ENCODE measurements at regions not wholly inside any gene's neighbourhood (a gene's known extent, or its start where the extent isn't known, plus 50 kb on each side); places are given as distances from the start of the nearest gene placed in this dataset.

DNA sequence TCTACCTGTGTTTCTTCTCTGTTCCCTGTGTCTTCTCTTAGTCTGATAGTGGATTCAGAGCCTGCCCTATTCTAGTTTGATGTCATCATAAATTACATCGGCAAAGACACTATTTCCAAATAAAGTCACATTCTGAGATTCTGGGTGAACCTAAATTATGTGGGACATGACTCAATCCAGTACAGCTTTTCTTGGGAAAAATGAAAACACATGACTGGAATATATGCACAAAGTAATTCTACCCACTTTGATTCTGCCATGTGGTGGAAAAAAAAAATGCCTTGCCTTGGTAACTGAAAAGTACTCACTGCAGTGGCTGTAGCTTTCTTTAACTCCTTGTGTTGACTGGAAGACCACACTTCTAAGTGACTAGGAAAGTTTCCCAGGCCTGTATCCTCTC lies 73.7 kb downstream of the LRATD1 start:
- TF ChIP-seq, protein P1, sequence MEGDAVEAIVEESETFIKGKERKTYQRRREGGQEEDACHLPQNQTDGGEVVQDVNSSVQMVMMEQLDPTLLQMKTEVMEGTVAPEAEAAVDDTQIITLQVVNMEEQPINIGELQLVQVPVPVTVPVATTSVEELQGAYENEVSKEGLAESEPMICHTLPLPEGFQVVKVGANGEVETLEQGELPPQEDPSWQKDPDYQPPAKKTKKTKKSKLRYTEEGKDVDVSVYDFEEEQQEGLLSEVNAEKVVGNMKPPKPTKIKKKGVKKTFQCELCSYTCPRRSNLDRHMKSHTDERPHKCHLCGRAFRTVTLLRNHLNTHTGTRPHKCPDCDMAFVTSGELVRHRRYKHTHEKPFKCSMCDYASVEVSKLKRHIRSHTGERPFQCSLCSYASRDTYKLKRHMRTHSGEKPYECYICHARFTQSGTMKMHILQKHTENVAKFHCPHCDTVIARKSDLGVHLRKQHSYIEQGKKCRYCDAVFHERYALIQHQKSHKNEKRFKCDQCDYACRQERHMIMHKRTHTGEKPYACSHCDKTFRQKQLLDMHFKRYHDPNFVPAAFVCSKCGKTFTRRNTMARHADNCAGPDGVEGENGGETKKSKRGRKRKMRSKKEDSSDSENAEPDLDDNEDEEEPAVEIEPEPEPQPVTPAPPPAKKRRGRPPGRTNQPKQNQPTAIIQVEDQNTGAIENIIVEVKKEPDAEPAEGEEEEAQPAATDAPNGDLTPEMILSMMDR (IDR thresholded peaks at IDR 0.05), result no peak
- TF ChIP-seq POLR2A (IDR thresholded peaks at IDR 0.05), result no peak
